WI38 (cell line): ENCODE measurements at regions not wholly inside any gene's neighbourhood (a gene's known extent, or its start where the extent isn't known, plus 50 kb on each side); places are given as distances from the start of the nearest gene placed in this dataset.
"Not testable (repeated sequence)": the region's sequence is repeated elsewhere in the genome, so short reads cannot be mapped to it uniquely, and the experiment has no call there.

ENCODE experiments used
- H3K4me3 ChIP-seq: 2 replicates; pipeline ENCODE4 v1.5.1; 2011; ENCODE audit warnings: low read depth, mild to moderate bottlenecking, control low read depth, low read length
- CTCF ChIP-seq: IDR thresholded peaks from 2 replicates; pipeline ENCODE4 v1.5.1; 2012; ENCODE audit warnings: low read depth, mild to moderate bottlenecking, control low read depth, low read length

GRCh38 chr4:162469977-162470376 lies 306.2 kb upstream of the FSTL5 start:
- H3K4me3 ChIP-seq = no peak overlapping the region
- TF ChIP-seq CTCF = no peak

- not testable (repeated sequence) for H3K4me3 ChIP-seq
Observed at GRCh38 chr4:162465356-162465755, 301.6 kb upstream of the FSTL5 start.

- H3K4me3 ChIP-seq = no peak overlapping the region
- no peak for TF ChIP-seq CTCF
Observed at GRCh38 chr4:162461952-162462351, 298.2 kb upstream of the FSTL5 start.

- no peak overlapping the region for H3K4me3 ChIP-seq
- no peak for TF ChIP-seq CTCF
Observed at GRCh38 chr4:162458051-162458450, 294.3 kb upstream of the FSTL5 start.

- no peak for TF ChIP-seq CTCF
- H3K4me3 ChIP-seq = no peak overlapping the region
Observed at GRCh38 chr4:162457071-162457865, 293.5 kb upstream of the FSTL5 start.

GRCh38 chr4:162456106-162456505 lies 292.3 kb upstream of the FSTL5 start:
- H3K4me3 ChIP-seq = no peak overlapping the region
- no peak for TF ChIP-seq CTCF

- H3K4me3 ChIP-seq = no peak overlapping the region
Observed at GRCh38 chr4:162450531-162451035, 286.8 kb upstream of the FSTL5 start.

More at GRCh38 chr4:162450531-162451035, 286.8 kb upstream of the FSTL5 start:
- TF ChIP-seq CTCF = no peak
